ENCODE measurements at regions not wholly inside any gene's neighbourhood (a gene's known extent, or its start where the extent isn't known, plus 50 kb on each side); places are given as distances from the start of the nearest gene placed in this dataset.
"Not testable (repeated sequence)": the region's sequence is repeated elsewhere in the genome, so short reads cannot be mapped to it uniquely, and the experiment has no call there.

DNA sequence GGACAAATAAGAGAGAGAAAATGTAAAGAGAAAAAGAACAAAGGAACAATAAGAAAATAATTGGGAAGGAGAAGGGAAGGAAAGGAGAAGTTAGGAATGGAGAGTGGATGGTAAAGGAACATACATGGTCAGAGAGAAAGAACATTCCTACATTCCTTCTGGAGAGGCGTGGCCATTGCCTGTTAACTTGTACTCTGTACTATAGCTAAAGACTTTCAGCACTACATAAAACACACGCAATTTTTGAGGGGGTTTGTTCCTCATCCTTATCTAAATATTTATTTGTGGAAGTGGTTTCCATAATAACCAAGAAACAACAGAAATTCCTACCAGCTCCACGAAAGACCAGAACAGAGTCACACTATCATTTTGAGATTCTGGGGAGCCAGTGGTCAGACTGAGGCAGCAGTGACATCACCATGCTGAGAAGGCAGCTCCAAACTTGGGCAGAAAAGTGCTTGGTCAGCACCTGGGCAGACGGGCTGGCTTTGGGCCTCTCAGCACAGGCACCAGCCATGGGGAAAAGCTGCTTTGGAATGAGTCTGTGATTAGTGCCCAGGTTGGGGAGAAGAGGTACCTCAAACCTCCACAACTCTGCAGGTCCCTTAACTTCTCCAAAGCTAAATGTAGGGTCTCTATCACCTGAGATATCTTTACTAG lies 125.9 kb upstream of the NTF3 start:
- DNase-seq (ENCODE audit: low read depth in 4 of 4, low spot score in 1 of 4) = no peak

DNA sequence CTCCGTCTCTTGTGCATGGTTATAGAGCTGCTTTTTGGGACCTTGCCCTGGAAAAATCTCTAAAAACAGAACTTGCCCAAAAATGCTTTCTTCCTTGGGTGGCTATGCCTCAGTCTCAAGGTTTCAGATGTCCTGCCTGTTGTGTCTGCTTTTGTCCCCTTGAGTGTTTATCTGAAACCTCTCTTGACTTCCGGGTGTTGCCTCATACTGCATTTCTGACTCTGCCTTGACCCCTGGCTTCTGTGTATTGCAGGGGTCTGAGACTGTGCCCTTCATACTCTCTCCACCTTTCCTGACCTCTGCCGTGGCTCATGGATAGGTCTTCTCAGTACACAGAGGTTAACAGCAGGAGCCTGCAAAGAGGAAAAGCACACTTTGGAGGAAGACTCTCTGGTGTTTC lies 124.8 kb upstream of the NTF3 start:
- no peak for DNase-seq (ENCODE audit: low read depth in 4 of 4, low spot score in 1 of 4)

- no peak for DNase-seq (ENCODE audit: low read depth in 4 of 4, low spot score in 1 of 4)
Observed at GRCh38 chr12:5308216-5308615, 123.7 kb upstream of the NTF3 start.

DNA sequence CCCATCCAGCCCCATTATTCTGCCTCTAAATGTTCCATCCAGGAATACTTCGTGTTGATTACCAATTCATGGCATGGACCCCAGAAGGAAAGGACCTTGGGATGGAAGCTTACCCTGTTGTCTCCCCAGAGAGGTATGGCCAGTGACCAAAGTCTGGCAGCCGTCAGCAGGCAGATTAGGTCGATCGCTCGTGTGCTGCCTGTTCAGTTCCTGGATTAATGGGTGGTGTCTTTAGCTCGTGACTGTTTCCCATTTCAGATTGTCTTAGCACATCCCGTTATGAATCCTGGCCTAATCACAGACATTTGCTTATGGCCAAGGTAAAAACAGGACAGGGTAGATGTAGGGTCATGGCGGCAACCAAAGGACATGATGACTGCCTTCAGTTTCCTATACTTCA lies 122.9 kb upstream of the NTF3 start:
- no peak for DNase-seq (ENCODE audit: low read depth in 4 of 4, low spot score in 1 of 4)

DNA sequence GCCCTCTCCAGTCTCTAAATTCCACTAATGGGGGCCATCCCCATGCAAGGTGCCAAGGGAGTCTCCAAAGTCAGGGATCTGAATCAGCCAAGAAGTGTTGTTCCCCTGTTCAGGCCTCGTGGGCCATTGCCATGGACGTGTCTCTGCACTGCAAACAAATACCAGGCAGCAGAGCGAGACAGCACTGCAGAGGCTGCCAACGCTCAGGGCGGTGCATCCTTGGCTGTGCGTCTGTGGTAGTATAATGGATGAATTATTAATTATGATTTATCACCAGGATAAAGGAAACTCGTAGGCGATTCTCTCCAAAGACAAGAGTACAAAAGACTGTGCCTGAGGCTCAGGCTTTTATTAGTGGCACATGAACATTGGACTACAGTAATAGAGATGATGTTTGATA lies 122.3 kb upstream of the NTF3 start:
- DNase-seq (ENCODE audit: low read depth in 4 of 4, low spot score in 1 of 4) = no peak

DNA sequence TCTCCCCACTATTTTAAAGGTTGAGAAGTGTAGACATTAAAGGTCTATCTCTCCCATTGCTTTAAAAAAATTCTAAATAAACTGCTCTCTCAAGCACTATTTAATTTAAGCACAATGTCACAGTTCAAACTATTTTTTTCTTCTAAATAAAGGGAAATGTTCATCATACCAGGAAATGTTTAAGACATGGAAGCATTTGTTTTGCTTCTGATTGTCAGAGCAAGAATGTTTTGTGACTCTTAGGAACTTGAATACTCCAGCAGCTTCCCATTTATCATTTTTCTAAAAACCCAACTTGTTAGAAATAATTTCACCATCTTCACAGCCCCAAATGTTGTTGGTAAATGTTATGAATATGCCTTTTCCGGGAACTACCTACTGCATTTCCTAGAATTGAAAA lies 121.8 kb upstream of the NTF3 start:
- DNase-seq (ENCODE audit: low read depth in 4 of 4, low spot score in 1 of 4) = no peak

GRCh38 chr12:5317556-5317955 lies 114.4 kb upstream of the NTF3 start:
- no peak for DNase-seq (ENCODE audit: low read depth in 4 of 4, low spot score in 1 of 4)

DNA sequence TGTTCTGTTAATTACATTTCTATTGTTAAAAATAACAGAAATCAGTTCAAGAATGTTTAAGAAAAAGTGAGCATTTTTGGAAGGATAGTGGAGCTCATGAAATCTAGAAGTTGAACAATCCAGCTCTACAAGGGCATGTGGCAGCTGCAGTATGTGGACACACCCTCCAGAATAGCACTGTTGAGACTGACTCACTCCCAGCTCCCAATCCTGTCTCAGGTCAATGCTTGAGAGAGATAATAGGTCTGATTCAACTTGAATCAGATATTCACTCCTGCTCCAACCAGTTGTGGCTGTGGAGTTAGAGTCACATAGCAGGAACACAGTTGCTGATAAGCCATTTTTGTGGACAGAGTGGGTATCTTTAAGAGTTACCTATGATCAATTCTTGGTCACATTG lies 113.0 kb upstream of the NTF3 start:
- DNase-seq (ENCODE audit: low read depth in 4 of 4, low spot score in 1 of 4) = no peak

- DNase-seq (ENCODE audit: low read depth in 4 of 4, low spot score in 1 of 4) = no peak
Observed at GRCh38 chr12:5328669-5329517, 103.0 kb upstream of the NTF3 start.

DNA sequence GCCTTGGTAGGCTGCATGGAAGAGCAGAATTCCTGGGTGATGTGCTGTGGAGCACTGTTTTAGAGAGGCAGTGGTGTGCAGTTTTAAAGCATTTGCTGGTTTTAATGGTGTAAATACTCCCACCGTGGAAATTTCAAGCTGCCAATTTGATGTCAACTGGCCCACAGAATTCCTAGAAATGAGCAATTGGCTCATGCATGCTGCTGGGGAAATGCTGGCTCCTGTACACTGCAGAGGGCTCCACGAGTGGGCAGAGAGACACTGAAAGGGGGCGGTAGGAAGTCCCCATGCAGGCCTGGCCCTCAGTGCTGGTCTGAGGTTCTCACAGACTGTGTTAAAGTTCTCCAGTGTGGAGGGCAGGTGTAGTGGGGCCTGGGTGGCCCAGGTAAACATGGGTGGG lies 99.4 kb upstream of the NTF3 start:
- no peak for DNase-seq (ENCODE audit: low read depth in 4 of 4, low spot score in 1 of 4)

DNA sequence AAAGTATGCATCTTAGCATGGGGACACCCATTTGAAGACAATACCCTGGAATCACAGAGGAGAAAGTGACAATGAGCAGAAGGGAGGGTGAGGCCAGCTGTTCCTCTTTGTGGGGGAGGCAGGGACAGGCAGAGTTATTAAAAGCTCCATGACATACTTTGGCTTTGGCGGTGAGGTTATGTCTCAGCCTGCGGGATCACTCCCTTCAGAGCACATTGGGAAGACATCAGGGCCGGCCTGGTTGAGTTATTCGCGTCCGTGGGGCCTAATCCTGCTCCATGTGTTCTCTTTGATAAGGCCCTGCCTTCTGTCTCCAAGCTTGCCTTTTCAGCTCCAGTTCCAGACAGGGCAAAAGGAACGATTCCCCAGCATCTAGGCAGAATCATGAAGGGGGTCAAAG lies 98.8 kb upstream of the NTF3 start:
- DNase-seq (ENCODE audit: low read depth in 4 of 4, low spot score in 1 of 4) = no peak

GRCh38 chr12:5335069-5335468 lies 96.8 kb upstream of the NTF3 start:
- no peak for DNase-seq (ENCODE audit: low read depth in 4 of 4, low spot score in 1 of 4)

DNA sequence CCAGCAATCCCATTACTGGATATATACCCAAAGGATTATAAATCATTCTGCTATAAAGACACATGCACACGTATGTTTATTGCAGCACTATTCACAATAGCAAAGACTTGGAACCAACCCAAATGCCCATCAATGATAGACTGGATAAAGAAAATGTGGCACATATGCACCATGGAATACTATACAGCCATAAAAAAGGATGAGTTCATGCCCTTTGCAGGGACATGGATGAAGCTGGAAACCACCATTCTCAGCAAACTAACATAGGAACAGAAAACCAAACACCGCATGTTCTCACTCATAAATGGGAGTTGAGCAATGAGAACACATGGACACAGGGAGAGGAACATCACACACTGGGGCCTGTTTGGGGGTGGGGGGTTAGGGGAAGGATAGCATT lies 90.8 kb upstream of the NTF3 start:
- DNase-seq (ENCODE audit: low read depth in 4 of 4, low spot score in 1 of 4) = not testable (repeated sequence)

- DNase-seq (ENCODE audit: low read depth in 4 of 4, low spot score in 1 of 4) = no peak
Observed at GRCh38 chr12:5343711-5344110, 88.2 kb upstream of the NTF3 start.

- DNase-seq (ENCODE audit: low read depth in 4 of 4, low spot score in 1 of 4) = no peak
Observed at GRCh38 chr12:5344131-5344530, 87.8 kb upstream of the NTF3 start.

- no peak for DNase-seq (ENCODE audit: low read depth in 4 of 4, low spot score in 1 of 4)
Observed at GRCh38 chr12:5345534-5345933, 86.4 kb upstream of the NTF3 start.

DNA sequence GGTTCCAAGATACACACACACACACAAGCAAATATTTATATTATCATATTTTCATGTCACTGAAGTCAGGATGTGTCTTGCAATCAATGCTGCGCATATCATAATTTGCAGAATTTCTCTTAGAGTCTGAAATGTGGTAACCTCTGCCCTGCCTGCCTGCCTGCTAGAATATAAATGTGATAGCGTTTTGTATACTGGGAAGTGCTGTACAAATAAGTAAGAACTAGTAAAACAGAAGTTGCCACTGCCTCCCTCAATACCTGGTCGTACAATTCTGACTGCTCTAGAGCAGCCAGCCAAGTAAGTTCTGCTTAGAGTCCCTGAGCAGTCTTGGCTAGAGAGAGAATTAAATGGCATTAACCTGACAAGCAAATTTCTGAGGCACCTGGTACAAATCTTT lies 83.9 kb upstream of the NTF3 start:
- DNase-seq (ENCODE audit: low read depth in 4 of 4, low spot score in 1 of 4) = no peak

GRCh38 chr12:5348491-5348890 lies 83.4 kb upstream of the NTF3 start:
- no peak for DNase-seq (ENCODE audit: low read depth in 4 of 4, low spot score in 1 of 4)

DNA sequence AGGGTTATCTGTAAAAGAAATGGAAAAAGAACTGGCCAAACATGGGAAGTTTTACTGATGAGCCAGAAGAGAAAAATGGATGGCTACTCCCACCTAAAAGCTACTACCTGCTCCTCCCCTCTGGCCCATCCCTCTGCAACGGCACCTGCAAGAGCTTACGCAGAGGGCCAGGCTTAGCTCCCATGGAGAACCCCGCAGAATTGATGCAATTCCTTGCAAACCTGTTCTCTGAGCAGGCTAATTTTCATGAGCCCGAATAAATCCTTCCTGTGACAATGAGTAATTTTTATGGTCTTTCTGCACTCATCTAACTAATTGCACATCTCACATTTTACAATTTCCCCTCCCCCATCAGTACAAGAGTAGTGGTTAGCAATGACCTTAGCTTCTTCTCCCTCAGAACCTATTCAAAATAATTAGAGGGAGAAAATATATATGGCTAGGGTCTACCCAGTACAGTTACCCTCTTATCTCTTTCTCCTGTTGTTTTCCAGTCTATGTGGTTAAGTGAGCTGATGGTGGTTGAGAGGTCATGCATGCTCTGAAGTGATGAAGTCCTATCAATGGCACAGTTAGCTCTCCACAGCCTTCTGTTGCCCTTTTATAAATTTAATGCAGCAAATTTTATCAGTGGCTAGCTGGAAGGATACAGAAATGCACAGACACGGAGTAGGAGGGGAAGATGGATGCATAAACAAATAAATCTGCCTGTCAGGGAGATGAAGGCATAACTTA lies 67.7 kb upstream of the NTF3 start:
- DNase-seq (ENCODE audit: low read depth in 4 of 4, low spot score in 1 of 4) = no peak

DNA sequence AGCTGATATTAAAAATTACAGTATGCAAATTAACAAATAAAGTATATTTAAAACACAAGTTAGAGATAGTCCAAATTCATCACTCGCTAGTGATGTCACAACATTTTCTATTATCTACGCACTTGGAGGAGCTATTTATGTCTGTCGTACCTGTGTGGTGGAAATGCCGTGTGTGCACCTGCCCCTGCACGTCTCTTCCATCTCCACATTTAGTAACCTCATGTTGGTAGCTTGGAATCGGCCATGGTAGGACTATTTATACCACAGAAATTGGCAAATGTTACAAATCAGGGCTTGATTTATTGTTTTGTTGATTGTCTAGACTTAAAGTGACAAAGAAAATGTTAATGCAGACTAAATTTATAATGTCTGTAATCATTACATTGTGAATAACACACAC lies 62.6 kb upstream of the NTF3 start:
- DNase-seq (ENCODE audit: low read depth in 4 of 4, low spot score in 1 of 4) = no peak

- DNase-seq (ENCODE audit: low read depth in 4 of 4, low spot score in 1 of 4) = no peak
Observed at GRCh38 chr12:5371631-5372030, 60.3 kb upstream of the NTF3 start.

DNA sequence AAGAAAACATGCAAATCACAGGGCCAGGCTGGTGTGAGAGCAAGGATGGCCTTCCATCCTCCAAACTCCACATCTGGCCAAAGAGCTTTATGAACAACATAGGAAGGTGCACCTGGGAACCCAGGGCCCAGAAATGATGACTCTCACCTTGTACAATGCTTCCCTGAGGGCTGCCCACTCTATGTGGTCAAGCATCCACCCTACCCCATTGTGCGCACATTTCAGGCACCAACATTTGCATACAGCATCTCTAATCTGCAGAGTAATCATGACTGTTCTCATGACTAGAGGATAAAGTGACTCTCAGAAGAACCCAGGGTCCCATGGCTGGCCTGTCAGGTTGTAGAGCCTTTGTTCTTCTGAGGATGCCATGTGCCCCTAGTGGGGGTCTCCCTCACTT lies 57.2 kb upstream of the NTF3 start:
- DNase-seq (ENCODE audit: low read depth in 4 of 4, low spot score in 1 of 4) = no peak

Data from stimulated activated CD4-positive, alpha-beta T cell treated with anti-CD3 and anti-CD28 coated beads, Interleukin-1b, Interleukin-23, amount 100 ng/mL, for 24 hours (primary cell).